Activated naive CD4-positive, alpha-beta T cell treated with anti-CD3 and anti-CD28 coated beads, Interleukin-2, amount 50 U/mL, for 16 hours (primary cell): ENCODE measurements at regions not wholly inside any gene's neighbourhood (a gene's known extent, or its start where the extent isn't known, plus 50 kb on each side); places are given as distances from the start of the nearest gene placed in this dataset.
"Not testable (repeated sequence)": the region's sequence is repeated elsewhere in the genome, so short reads cannot be mapped to it uniquely, and the experiment has no call there.

ENCODE experiments used
- DNase-seq: peaks from one replicate; pipeline ENCODE4 v3.0.0-alpha.2; 2020

GRCh38 chr1:30450818-30451233 lies 272.6 kb downstream of the MATN1 start:
- no peak for DNase-seq

- DNase-seq = no peak
Observed at GRCh38 chr1:30450148-30450817, 273.1 kb downstream of the MATN1 start.

GRCh38 chr1:30449428-30450147 lies 273.8 kb downstream of the MATN1 start:
- no peak for DNase-seq

- DNase-seq = no peak
Observed at GRCh38 chr1:30449003-30449402, 274.4 kb downstream of the MATN1 start.

GRCh38 chr1:30447701-30448100 lies 275.7 kb downstream of the MATN1 start:
- DNase-seq = no peak

- no peak for DNase-seq
Observed at GRCh38 chr1:30447080-30447479, 276.3 kb downstream of the MATN1 start.

- DNase-seq = no peak
Observed at GRCh38 chr1:30446508-30446907, 276.9 kb downstream of the MATN1 start.

- DNase-seq = no peak
Observed at GRCh38 chr1:30446095-30446494, 277.3 kb downstream of the MATN1 start.

GRCh38 chr1:30445449-30445848 lies 277.9 kb downstream of the MATN1 start:
- no peak for DNase-seq

- DNase-seq = no peak
Observed at GRCh38 chr1:30444850-30445249, 278.5 kb downstream of the MATN1 start.

- no peak for DNase-seq
Observed at GRCh38 chr1:30444401-30444800, 279.0 kb downstream of the MATN1 start.

GRCh38 chr1:30438274-30438673 lies 285.1 kb downstream of the MATN1 start:
- DNase-seq = not testable (repeated sequence)

- DNase-seq = no peak
Observed at GRCh38 chr1:30437059-30437576, 286.3 kb downstream of the MATN1 start.

GRCh38 chr1:30427545-30427944 lies 295.8 kb downstream of the MATN1 start:
- DNase-seq = no peak

GRCh38 chr1:30425046-30425445 lies 298.3 kb downstream of the MATN1 start:
- DNase-seq = no peak

- no peak for DNase-seq
Observed at GRCh38 chr1:30423570-30423969, 299.8 kb downstream of the MATN1 start.

GRCh38 chr1:30422251-30422650 lies 301.1 kb downstream of the MATN1 start:
- DNase-seq = no peak

GRCh38 chr1:30420519-30421050 lies 302.8 kb downstream of the MATN1 start:
- no peak for DNase-seq

- no peak for DNase-seq
Observed at GRCh38 chr1:30419831-30420230, 303.6 kb downstream of the MATN1 start.

- no peak for DNase-seq
Observed at GRCh38 chr1:30418939-30419720, 304.3 kb downstream of the MATN1 start.

- DNase-seq = no peak
Observed at GRCh38 chr1:30418061-30418938, 305.1 kb downstream of the MATN1 start.

- no peak for DNase-seq
Observed at GRCh38 chr1:30417701-30418046, 305.7 kb downstream of the MATN1 start.
